ENCODE measurements at regions not wholly inside any gene's neighbourhood (a gene's known extent, or its start where the extent isn't known, plus 50 kb on each side); places are given as distances from the start of the nearest gene placed in this dataset.
"Not testable (repeated sequence)": the region's sequence is repeated elsewhere in the genome, so short reads cannot be mapped to it uniquely, and the experiment has no call there.

GRCh38 chr3:154818676-154819255 is 261.4 kb upstream of the MME start:
- no peak for DNase-seq (ENCODE audit: low read depth)
- H3K4me3 ChIP-seq (ENCODE audit: low read length), result no peak overlapping the region
- TF ChIP-seq CTCF (conservative IDR thresholded peaks at IDR 0.05; ENCODE audit: low read depth, low read length), result no peak

- not testable (repeated sequence) for DNase-seq (ENCODE audit: low read depth); H3K4me3 ChIP-seq (ENCODE audit: low read length)
Measured at GRCh38 chr3:154810017-154810416, 270.1 kb upstream of the MME start.

- H3K4me3 ChIP-seq (ENCODE audit: low read length), result no peak overlapping the region
- DNase-seq (ENCODE audit: low read depth), result no peak
- TF ChIP-seq CTCF (conservative IDR thresholded peaks at IDR 0.05; ENCODE audit: low read depth, low read length), result no peak
Measured at GRCh38 chr3:154801729-154802128, 278.4 kb upstream of the MME start.

- no peak for DNase-seq (ENCODE audit: low read depth)
- H3K4me3 ChIP-seq (ENCODE audit: low read length), result no peak overlapping the region
- TF ChIP-seq CTCF (conservative IDR thresholded peaks at IDR 0.05; ENCODE audit: low read depth, low read length), result no peak
Measured at GRCh38 chr3:154799800-154800199, 280.3 kb upstream of the MME start.

GRCh38 chr3:154795582-154795981 is 284.5 kb upstream of the MME start:
- TF ChIP-seq CTCF (conservative IDR thresholded peaks at IDR 0.05; ENCODE audit: low read depth, low read length), result no peak
- peak; percentile 91 for DNase-seq (ENCODE audit: low read depth)
- no peak overlapping the region for H3K4me3 ChIP-seq (ENCODE audit: low read length)

- TF ChIP-seq CTCF (conservative IDR thresholded peaks at IDR 0.05; ENCODE audit: low read depth, low read length), result no peak
- DNase-seq (ENCODE audit: low read depth), result peak; percentile 78
Measured at GRCh38 chr3:154794814-154795445, 285.2 kb upstream of the MME start.

GRCh38 chr3:154794391-154794790 is 285.7 kb upstream of the MME start:
- no peak for DNase-seq (ENCODE audit: low read depth)
- no peak for TF ChIP-seq CTCF (conservative IDR thresholded peaks at IDR 0.05; ENCODE audit: low read depth, low read length)
- H3K4me3 ChIP-seq (ENCODE audit: low read length), result no peak overlapping the region

More at GRCh38 chr3:154794814-154795445, 285.2 kb upstream of the MME start:
- H3K4me3 ChIP-seq (ENCODE audit: low read length), result no peak overlapping the region
